ENCODE measurements at regions not wholly inside any gene's neighbourhood (a gene's known extent, or its start where the extent isn't known, plus 50 kb on each side); places are given as distances from the start of the nearest gene placed in this dataset.

- no peak for DNase-seq
Observed at GRCh38 chr3:30069056-30069455, 537.3 kb upstream of the TGFBR2 start.

GRCh38 chr3:30073040-30073439 is 533.4 kb upstream of the TGFBR2 start:
- no peak for DNase-seq

GRCh38 chr3:30073622-30074021 is 532.8 kb upstream of the TGFBR2 start:
- peak; percentile 6 for DNase-seq

- DNase-seq, result no peak
Observed at GRCh38 chr3:30075514-30075913, 530.9 kb upstream of the TGFBR2 start.

- no peak for DNase-seq
Observed at GRCh38 chr3:30076899-30077298, 529.5 kb upstream of the TGFBR2 start.

- no peak for DNase-seq
Observed at GRCh38 chr3:30077746-30078145, 528.7 kb upstream of the TGFBR2 start.

- no peak for DNase-seq
Observed at GRCh38 chr3:30078736-30079135, 527.7 kb upstream of the TGFBR2 start.

GRCh38 chr3:30081904-30082303 is 524.5 kb upstream of the TGFBR2 start:
- DNase-seq, result no peak

- no peak for DNase-seq
Observed at GRCh38 chr3:30082652-30083051, 523.7 kb upstream of the TGFBR2 start.

GRCh38 chr3:30083315-30083714 is 523.1 kb upstream of the TGFBR2 start:
- no peak for DNase-seq

- no peak for DNase-seq
Observed at GRCh38 chr3:30084316-30084715, 522.1 kb upstream of the TGFBR2 start.

- no peak for DNase-seq
Observed at GRCh38 chr3:30084971-30085403, 521.4 kb upstream of the TGFBR2 start.

GRCh38 chr3:30085486-30085885 is 520.9 kb upstream of the TGFBR2 start:
- no peak for DNase-seq

GRCh38 chr3:30091686-30092085 is 514.7 kb upstream of the TGFBR2 start:
- DNase-seq, result no peak

- DNase-seq, result no peak
Observed at GRCh38 chr3:30097022-30097650, 509.3 kb upstream of the TGFBR2 start.

- no peak for DNase-seq
Observed at GRCh38 chr3:30098243-30098642, 508.2 kb upstream of the TGFBR2 start.

GRCh38 chr3:30098653-30099455 is 507.5 kb upstream of the TGFBR2 start:
- DNase-seq, result no peak

GRCh38 chr3:30102356-30102755 is 504.0 kb upstream of the TGFBR2 start:
- no peak for DNase-seq

GRCh38 chr3:30103186-30103585 is 503.2 kb upstream of the TGFBR2 start:
- DNase-seq, result no peak

GRCh38 chr3:30107531-30107930 is 498.9 kb upstream of the TGFBR2 start:
- no peak for DNase-seq

- no peak for DNase-seq
Observed at GRCh38 chr3:30112411-30112810, 494.0 kb upstream of the TGFBR2 start.

- DNase-seq, result peak; percentile 31
Observed at GRCh38 chr3:30112902-30113484, 493.4 kb upstream of the TGFBR2 start.

- DNase-seq, result no peak
Observed at GRCh38 chr3:30113906-30114305, 492.5 kb upstream of the TGFBR2 start.

GRCh38 chr3:30114918-30115317 is 491.5 kb upstream of the TGFBR2 start:
- no peak for DNase-seq

All from NCI-H345 (cell line).